ENCODE measurements at regions not wholly inside any gene's neighbourhood (a gene's known extent, or its start where the extent isn't known, plus 50 kb on each side); places are given as distances from the start of the nearest gene placed in this dataset.

- ChIA-PET RAD21 (ENCODE audit: unreplicated experiment) (no interaction called here), SMC1A (ENCODE audit: uncharacterized antibody, unreplicated experiment) (interaction anchor here (0.7 to 1.3 kb wide), 4 partner anchors 9 to 245 kb away, joined by 3 to 4 read pairs (median 4); no protein-coding TSS in a partner anchor)
- no peaks in the 10 kb centered on the region for H3K79me2 ChIP-seq (ENCODE audit: control insufficient read depth, insufficient read depth, low read length)
Observed at GRCh38 chr4:63541828-63542227, 867.4 kb downstream of the TECRL start.

More at GRCh38 chr4:63541828-63542227, 867.4 kb downstream of the TECRL start:
- Histone ChIP-seq H3K27ac (ENCODE audit: control insufficient read depth, insufficient read depth) (no peak overlapping the region), H3K4me2 (ENCODE audit: control insufficient read depth, insufficient read depth) (no peak overlapping the region), H2AFZ (ENCODE audit: control insufficient read depth, low read depth, low read length) (no peak overlapping the region), H4K20me1 (ENCODE audit: control insufficient read depth, insufficient read depth) (no peaks in the 10 kb centered on the region), H3K9me3 (replicated peaks; ENCODE audit: control insufficient read depth, insufficient read depth, low read length) (no peaks in the 10 kb centered on the region), H3K36me3 (ENCODE audit: control insufficient read depth in 2 of 2, insufficient read depth in 2 of 2, low read length in 1 of 2) (no peaks in the 10 kb centered on the region), H3K4me1 (ENCODE audit: control insufficient read depth, insufficient read depth, low read length) (no peaks in the 10 kb centered on the region), H3K9ac (ENCODE audit: control insufficient read depth, insufficient read depth, low read length) (no peak overlapping the region), H3K4me3 (no peak overlapping the region), H3K27me3 (replicated peaks in 1 of 2; ENCODE audit: control insufficient read depth in 2 of 2, insufficient read depth in 2 of 2, low read length in 1 of 2) (no peaks in the 10 kb centered on the region)
- WGBS (ENCODE audit: insufficient coverage, insufficient replicate concordance, low lambda C conversion rate, missing lambda C conversion rate) = 25% methylated on average over 2 of the region's 2 CpGs
- ATAC-seq (no peak), FAIRE-seq (no peak), DNase-seq (ENCODE audit: low read depth, low spot score) (no peak)
- BruUV-seq (replicated peaks) = no TSS peak
- in situ Hi-C loops (cut with MboI) (no loop called here), intact Hi-C loops (cut with micrococcal nuclease; ENCODE audit: unreplicated experiment) (no loop called here)
- POLR2A ChIA-PET = interaction anchor here (0.7 kb wide), 1 partner anchor 11 kb away, joined by 6 read pairs; no protein-coding TSS in a partner anchor
- TF ChIP-seq TBL1XR1 (IDR thresholded peaks at IDR 0.05; ENCODE audit: low read depth, low read length) = no peak
- TF ChIP-seq FOS (IDR thresholded peaks at IDR 0.05; ENCODE audit: borderline replicate concordance, extremely low read depth, insufficient read length) = no peak
- TF ChIP-seq RFX5 (IDR thresholded peaks at IDR 0.05; ENCODE audit: low read depth, low read length) = no peak
- TF ChIP-seq POLR2A (IDR thresholded peaks at IDR 0.05; ENCODE audit: low read depth, low read length) = no peak
- no peak for TF ChIP-seq SUZ12 (IDR thresholded peaks at IDR 0.05; ENCODE audit: unreplicated experiment)
- TF ChIP-seq RAD51 (IDR thresholded peaks at IDR 0.05) = no peak
- no peak for TF ChIP-seq TCF7 (IDR thresholded peaks at IDR 0.05; ENCODE audit: borderline replicate concordance)
- TF ChIP-seq, protein P1, sequence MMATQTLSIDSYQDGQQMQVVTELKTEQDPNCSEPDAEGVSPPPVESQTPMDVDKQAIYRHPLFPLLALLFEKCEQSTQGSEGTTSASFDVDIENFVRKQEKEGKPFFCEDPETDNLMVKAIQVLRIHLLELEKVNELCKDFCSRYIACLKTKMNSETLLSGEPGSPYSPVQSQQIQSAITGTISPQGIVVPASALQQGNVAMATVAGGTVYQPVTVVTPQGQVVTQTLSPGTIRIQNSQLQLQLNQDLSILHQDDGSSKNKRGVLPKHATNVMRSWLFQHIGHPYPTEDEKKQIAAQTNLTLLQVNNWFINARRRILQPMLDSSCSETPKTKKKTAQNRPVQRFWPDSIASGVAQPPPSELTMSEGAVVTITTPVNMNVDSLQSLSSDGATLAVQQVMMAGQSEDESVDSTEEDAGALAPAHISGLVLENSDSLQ (IDR thresholded peaks at IDR 0.05) = no peak
- no peak for TF ChIP-seq ZNF207 (IDR thresholded peaks at IDR 0.05; ENCODE audit: borderline replicate concordance)
- no peak for TF ChIP-seq SIN3A (IDR thresholded peaks at IDR 0.05; ENCODE audit: low read depth, low read length)
- no peak for TF ChIP-seq CHD2 (IDR thresholded peaks at IDR 0.05; ENCODE audit: borderline replicate concordance, low read depth, low read length)
- TF ChIP-seq PAX8 (IDR thresholded peaks at IDR 0.05) = no peak
- no peak for TF ChIP-seq ESRRA (IDR thresholded peaks at IDR 0.05; ENCODE audit: low read length)
- no peak for TF ChIP-seq FOXK2 (IDR thresholded peaks at IDR 0.05)
- TF ChIP-seq, protein P2, sequence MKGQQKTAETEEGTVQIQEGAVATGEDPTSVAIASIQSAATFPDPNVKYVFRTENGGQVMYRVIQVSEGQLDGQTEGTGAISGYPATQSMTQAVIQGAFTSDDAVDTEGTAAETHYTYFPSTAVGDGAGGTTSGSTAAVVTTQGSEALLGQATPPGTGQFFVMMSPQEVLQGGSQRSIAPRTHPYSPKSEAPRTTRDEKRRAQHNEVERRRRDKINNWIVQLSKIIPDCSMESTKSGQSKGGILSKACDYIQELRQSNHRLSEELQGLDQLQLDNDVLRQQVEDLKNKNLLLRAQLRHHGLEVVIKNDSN (IDR thresholded peaks at IDR 0.05; ENCODE audit: borderline replicate concordance, extremely low read length, insufficient read depth, low read depth, low read length) = no peak
- no peak for TF ChIP-seq ZNF687 (IDR thresholded peaks at IDR 0.05)
- no peak for TF ChIP-seq CREM (IDR thresholded peaks at IDR 0.05; ENCODE audit: low read depth)
- TF ChIP-seq NRF1 (conservative IDR thresholded peaks at IDR 0.05; ENCODE audit: low read depth, low read length) = no peak
- no peak for TF ChIP-seq POLR2AphosphoS5 (IDR thresholded peaks at IDR 0.05; ENCODE audit: low read length)
- no peak for TF ChIP-seq CBX5 (IDR thresholded peaks at IDR 0.05; ENCODE audit: low read depth)
- CTCF ChIA-PET = interaction anchor here (1.6 to 3.5 kb wide), 3 partner anchors 16 to 176 kb away, joined by 4 to 9 read pairs (median 5); no protein-coding TSS in a partner anchor

Data from GM12878 (cell line).